GM21381 (cell line): ENCODE measurements at regions not wholly inside any gene's neighbourhood (a gene's known extent, or its start where the extent isn't known, plus 50 kb on each side); places are given as distances from the start of the nearest gene placed in this dataset.

Experiments
- ATAC-seq: cut with Tn5 transposase; IDR thresholded peaks from one replicate; pipeline ENCODE4 v1.9.1; 2021; ENCODE audit warnings: mild to moderate bottlenecking, moderate library complexity; ENCODE audit not compliant: unreplicated experiment

DNA sequence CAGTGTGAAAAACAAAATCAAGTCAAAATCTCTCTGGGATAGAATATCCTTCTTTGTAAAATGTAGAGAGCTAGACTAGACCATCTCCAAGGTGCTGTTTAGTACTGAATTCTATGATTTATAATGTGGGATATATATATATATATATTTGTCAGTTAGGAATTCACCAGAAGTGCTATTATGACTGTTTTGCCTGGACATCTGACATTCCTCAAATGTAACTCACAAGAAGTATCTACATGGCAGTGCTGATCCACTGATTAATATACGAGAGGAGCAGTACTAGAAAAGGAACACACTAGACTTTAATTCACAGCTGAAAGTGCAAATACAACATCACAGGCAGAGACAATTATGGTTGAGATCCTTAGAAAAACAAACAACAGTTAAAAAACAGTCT lies 208.9 kb downstream of the GBA3 start:
- ATAC-seq, result no peak

DNA sequence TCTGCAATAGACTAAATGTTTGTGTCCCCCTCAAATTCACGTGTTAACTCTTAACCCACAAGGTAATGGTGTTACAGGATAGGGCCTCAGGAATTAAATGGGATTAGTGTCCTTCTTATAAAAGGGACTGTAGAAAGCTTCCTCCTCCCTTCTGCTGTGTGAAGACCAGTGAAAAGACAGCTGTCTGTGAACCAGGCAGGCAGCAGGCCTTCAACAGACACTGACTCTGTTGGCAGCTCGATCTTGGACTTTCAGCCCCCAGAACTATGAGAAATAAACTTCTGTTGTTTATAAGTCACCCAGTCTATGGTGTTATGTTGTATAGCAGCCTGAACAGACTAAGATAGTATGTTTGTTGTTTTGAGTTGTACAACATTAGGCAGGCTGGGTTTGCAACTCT lies 208.1 kb downstream of the GBA3 start:
- ATAC-seq, result no peak

GRCh38 chr4:22897520-22898108 lies 204.9 kb downstream of the GBA3 start:
- no peak for ATAC-seq

DNA sequence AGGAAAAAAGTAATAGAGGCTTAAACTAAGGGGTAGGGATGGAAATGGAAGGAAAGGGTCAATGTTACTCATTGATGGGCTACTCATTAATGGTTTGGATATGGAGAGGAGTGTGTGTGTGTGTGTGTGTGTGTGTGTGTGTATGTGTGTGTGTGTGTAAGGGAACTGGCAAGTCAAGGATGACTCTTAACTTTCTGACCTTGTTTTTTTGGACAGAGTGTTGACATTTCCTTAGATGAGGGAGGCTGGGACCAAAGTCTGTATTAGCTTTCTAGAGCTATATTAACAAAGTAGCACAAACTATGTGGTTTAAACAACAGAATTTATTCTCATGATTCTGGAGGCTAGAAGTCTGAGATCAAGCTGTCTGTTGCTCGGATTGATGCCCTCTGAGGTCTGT lies 202.7 kb downstream of the GBA3 start:
- no peak for ATAC-seq

GRCh38 chr4:22884157-22884556 lies 191.4 kb downstream of the GBA3 start:
- ATAC-seq, result no peak

GRCh38 chr4:22881411-22881810 lies 188.7 kb downstream of the GBA3 start:
- no peak for ATAC-seq

DNA sequence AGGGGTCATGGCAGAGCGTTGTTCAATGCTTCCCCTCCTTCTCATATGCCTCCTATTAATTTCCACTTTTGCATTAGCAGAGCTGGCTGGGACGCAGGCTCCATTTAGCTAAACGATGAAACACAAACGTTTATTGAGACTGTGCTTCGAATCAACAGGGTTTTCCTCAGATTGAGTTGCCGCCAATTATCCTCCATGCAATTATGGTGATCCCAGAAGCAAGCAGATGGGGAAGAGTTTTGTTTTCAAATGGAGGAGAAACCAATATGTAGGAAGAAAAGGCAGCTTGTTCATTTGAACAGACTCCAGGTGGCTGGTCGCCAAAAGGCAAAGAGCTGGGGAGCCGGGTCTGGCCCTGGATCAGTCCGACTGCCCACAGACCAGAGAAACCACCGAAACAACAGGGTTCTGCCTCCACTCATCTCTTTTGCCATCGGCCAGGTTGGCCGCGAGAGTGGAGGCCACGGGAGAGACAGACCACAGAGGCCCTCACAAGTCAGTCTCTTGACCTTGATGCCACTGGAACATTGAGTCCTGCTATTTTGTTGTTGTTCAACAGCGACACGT lies 184.8 kb downstream of the GBA3 start:
- ATAC-seq, result no peak

GRCh38 chr4:22876270-22876669 lies 183.5 kb downstream of the GBA3 start:
- no peak for ATAC-seq

DNA sequence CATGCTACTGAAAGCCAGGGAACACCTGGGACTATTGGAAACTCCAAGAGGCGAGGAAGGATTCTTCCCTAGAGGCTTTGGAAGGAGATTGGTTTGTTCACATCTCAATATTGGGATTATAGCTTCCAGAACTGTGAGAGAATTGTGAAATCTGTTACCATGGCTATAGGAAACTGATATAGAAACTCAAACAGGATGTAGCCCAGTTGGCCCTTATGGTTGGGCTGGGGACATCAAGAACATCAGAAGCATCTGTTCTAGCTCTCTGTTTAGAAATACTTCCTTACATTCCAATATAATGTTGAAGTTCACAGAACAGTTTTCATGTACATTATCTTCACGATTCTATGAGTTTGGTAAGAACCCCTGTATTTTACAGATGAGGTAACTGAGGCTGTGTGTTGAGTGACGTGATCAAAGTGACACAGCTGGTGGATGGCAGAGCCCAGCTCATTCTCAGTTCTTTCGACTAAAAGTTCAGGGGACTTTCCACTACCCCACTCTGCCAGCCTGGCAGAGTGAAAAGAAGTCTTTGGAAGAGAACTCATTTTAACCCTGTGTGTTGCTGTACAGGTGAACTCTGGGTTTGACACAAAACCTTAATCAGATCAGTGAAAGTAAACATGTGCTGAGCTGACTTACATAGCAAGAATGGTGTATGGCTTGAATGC lies 183.0 kb downstream of the GBA3 start:
- ATAC-seq, result no peak

DNA sequence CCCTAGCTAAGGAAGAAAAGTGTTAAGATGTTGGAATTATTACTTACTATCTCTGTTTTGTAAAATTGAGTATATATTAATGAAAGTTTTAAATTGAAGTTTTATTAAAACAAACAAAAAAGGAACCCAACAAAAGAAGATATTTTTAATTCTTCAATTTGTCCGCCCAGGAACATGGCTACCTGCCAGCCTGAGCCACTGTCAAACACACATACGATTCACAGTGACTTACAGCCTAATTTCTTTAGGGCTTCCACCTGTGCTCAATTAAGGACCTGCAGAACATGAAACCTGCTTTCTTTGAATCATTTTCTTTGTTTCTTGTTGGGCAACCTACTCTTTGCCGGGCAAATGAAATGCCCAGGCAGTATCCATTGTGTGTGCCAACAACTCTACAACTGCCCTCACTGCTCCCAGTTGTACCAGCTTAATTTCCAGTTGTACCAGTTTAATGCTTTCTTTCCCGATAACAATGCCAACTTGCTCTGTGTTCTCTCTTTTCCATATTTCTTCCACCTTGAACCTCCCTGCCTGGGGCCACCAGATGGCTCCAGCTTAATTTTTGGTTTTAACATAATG lies 181.7 kb downstream of the GBA3 start:
- ATAC-seq, result no peak

DNA sequence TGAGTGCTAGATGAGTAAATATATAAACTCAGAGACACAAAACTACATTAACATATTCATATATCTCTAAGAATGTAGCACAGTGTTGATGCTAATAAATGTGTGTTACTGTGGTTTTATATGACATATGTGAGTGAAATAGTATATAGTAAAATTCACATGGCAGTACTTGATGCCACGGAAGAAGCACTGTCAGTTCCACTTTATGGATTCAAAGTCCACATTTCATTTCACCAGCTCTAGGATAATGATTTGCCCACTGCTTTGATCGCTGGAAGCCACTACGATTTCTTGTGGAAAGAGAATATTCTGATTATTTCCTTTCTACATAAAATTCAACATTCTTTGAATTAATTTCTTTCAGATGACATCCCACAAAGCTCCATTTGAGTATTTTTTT lies 181.2 kb downstream of the GBA3 start:
- ATAC-seq, result no peak

GRCh38 chr4:22870847-22871449 lies 178.2 kb downstream of the GBA3 start:
- no peak for ATAC-seq

DNA sequence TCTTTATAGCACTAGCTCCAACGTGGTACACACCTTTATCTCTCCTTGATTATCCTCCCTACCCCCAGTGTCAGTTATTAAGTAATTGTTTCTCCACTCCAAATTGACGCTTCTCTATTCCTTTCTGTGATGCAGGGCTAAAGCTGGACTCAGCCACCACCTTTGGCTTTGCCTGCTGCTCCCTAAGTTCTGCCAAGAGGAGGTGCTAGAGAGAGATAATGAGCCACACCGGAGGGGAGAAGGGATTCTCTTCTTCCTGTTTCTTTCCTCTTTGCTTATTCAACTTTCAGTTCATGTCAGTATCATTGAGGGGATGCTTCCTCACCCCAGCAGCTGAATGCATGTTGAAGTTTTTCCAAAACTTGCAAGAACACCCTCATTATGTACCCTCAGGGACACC lies 176.5 kb downstream of the GBA3 start:
- ATAC-seq, result no peak
